GM13977 (cell line): ENCODE measurements at regions not wholly inside any gene's neighbourhood (a gene's known extent, or its start where the extent isn't known, plus 50 kb on each side); places are given as distances from the start of the nearest gene placed in this dataset.

Experiments
- DNase-seq: peaks from one replicate; pipeline ENCODE4 v3.0.0; 2012; ENCODE audit warnings: low spot score
- in situ Hi-C: fragments of 300-500 bp; cut with MboI; formaldehyde crosslinking; loops from one replicate; pipeline ENCODE4 v1.12.0; 2022; ENCODE audit warnings: low sequenced_read_pairs, low pct_unique_long_range_greater_than_20kb, mixed read lengths, inconsistent platforms; ENCODE audit not compliant: unreplicated experiment
- TF ChIP-seq, protein P1 (sequence below): IDR thresholded peaks from 2 replicates; pipeline ENCODE4 v1.5.1; 2012; ENCODE audit warnings: mild to moderate bottlenecking, control low read depth; ENCODE audit not compliant: insufficient read depth; ENCODE audit errors: extremely low read depth, missing control alignments

DNA sequence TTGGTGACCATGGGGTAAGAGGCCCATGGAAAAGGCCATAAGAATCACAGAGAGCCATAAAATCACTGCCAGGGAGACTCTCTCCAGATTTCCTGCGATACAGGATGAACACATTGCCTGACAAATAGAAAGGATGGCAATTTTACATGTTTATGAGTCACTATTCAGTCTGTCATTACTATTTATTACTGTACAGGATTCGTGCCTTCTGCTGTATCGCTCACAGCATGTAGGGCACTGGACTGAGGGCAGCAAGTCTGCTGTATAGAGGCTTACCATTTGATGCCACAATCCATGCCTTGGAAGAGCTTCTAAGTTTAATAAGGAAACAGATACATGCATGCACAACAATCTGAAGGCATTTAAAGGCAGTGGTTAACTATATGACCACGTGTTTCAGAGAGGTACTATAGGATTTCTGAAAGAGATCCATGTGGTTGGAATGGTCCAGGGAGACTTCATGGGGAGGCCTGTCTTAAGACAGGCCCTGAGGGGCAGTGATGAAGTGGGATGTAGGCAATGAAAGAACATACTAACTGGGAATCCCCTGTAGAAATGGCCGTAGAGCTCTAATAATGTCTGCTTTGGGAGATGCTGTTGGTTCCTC, 702.4 kb upstream of the RAB6C start:
- in situ Hi-C loops = no loop called here
- DNase-seq = no peak
- TF ChIP-seq, protein P1, sequence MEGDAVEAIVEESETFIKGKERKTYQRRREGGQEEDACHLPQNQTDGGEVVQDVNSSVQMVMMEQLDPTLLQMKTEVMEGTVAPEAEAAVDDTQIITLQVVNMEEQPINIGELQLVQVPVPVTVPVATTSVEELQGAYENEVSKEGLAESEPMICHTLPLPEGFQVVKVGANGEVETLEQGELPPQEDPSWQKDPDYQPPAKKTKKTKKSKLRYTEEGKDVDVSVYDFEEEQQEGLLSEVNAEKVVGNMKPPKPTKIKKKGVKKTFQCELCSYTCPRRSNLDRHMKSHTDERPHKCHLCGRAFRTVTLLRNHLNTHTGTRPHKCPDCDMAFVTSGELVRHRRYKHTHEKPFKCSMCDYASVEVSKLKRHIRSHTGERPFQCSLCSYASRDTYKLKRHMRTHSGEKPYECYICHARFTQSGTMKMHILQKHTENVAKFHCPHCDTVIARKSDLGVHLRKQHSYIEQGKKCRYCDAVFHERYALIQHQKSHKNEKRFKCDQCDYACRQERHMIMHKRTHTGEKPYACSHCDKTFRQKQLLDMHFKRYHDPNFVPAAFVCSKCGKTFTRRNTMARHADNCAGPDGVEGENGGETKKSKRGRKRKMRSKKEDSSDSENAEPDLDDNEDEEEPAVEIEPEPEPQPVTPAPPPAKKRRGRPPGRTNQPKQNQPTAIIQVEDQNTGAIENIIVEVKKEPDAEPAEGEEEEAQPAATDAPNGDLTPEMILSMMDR = no peak

DNA sequence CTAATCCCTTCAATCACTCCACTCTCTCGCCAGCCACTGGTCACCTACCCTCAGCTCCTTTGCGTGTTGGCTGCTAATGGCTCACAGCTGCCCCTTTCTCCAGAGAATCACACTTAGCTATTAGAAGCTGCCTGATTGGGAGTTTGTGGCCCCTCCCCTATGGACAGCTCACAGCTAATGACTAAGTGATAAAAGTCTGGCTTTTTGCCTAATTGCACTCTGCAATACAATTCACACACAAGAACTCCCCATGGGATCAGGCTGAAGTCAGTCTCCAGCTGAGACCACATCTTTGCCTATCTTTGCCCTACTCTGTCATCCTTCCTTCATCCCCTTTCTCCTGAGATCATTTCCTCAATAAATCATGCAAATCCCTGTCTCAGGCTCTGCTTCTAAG, 701.9 kb upstream of the RAB6C start:
- DNase-seq = no peak
- TF ChIP-seq, protein P1 = no peak
- in situ Hi-C loops = no loop called here

DNA sequence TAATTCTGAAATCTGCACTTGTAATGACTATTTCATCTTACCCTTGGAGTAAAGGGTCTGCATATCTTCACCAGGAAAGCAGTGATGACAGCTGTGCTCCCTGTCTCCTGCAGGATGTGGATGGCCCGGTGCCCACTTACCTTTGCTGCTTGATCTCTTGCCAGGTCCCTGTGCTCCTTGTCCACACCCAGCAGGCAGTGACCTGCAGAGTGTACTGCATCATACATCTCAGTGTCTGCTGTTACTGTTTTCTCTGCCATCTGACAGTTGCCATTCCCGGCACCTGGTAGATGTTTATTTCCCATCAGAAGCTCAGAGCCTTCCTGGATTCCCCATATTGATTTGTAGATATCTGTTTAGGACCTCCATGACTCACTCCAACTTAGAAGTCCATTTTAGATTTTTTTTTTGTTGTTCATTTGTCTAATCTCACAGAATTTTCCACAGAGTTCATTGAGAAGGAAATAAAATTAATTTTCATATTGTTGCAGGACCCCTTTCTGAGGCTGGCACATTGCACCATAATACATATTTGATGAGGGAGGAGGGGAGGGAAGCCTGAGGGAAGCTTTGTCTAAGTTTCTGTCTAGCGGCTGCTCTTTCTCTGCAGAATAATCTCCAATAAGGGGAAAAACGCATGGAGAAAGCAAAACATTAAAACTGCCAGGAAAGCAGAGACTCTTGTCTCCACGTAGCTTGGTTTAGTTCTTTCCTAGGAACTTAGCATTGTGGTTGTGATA, 697.5 kb upstream of the RAB6C start:
- DNase-seq = no peak
- TF ChIP-seq, protein P1 = no peak
- in situ Hi-C loops = no loop called here

DNA sequence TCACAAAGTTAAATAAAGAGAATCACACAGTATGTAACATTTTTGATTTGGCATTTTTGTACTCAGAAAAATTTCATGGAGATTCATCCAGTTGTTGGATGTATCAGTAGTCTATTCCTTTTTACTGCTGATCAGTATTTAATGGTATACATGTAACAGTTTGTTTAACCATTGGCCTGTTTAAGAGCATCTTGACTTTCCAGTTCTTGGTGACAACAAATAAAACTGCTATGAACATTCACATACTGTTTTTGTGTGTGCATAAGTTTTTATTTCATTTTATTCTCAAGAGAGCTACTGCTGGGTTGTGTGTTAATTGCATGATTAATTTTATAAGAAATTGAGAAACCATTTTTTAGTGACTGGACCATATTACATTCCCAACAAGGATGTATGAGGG, 694.5 kb upstream of the RAB6C start:
- TF ChIP-seq, protein P1 = no peak
- in situ Hi-C loops = no loop called here
- no peak for DNase-seq

DNA sequence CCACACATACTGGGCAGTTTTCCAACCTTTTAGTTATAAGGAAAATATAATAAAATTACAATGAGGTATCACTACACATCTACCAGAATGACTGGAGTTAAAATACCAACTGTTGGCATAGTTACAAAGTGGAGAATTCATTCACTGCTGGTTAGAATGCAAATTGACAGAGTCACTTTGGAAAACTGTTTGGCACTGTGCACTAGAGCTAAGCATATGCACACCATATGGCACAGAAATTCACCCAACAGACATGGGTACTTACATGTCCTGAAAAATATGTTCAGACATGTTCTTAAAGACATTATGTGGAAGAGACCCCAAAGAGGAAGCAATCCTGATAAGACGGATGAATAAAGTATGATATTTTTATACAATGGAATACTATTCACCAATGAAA, 686.1 kb upstream of the RAB6C start:
- DNase-seq = no peak
- TF ChIP-seq, protein P1 = no peak
- in situ Hi-C loops = no loop called here

DNA sequence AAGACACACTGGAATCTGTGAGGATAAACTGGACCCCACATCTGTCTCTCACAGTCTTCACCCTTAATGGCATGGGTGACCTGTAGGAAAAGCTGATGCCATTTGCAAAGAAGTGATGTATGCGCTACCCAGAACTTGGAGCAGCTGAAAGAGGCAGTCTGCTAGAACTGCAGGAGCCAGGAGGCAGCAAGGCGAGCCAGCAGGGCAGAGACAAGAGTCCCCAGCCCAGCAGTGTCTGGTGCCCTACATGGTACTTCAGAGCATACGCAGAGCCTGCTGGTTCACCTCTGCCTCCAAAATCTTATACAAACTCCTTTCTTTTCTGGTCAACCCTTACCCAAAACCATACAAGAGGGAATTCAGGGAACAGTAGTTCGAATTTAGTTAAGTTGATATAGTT, 683.1 kb upstream of the RAB6C start:
- TF ChIP-seq, protein P1 = no peak
- DNase-seq = no peak
- in situ Hi-C loops = no loop called here
